Mammary epithelial cell (primary cell): ENCODE measurements at regions not wholly inside any gene's neighbourhood (a gene's known extent, or its start where the extent isn't known, plus 50 kb on each side); places are given as distances from the start of the nearest gene placed in this dataset.

Source experiments
- EZH2 ChIP-seq: IDR thresholded peaks from 2 replicates; pipeline ENCODE4 v1.6.1; 2012; ENCODE audit warnings: low read length, inconsistent platforms, borderline replicate concordance
- TF ChIP-seq, protein P1 (sequence below), 2 donors: IDR thresholded peaks in 1 of 2; conservative IDR thresholded peaks in 1 of 2; 2 replicates each; pipeline ENCODE4 v1.5.1; 2011 to 2012; ENCODE audit warnings: inconsistent platforms in 2 of 2, low read length in 2 of 2, mild to moderate bottlenecking in 2 of 2, control low read depth in 1 of 2, low read depth in 1 of 2; ENCODE audit not compliant: insufficient read depth in 1 of 2; ENCODE audit errors: extremely low read depth in 1 of 2

DNA sequence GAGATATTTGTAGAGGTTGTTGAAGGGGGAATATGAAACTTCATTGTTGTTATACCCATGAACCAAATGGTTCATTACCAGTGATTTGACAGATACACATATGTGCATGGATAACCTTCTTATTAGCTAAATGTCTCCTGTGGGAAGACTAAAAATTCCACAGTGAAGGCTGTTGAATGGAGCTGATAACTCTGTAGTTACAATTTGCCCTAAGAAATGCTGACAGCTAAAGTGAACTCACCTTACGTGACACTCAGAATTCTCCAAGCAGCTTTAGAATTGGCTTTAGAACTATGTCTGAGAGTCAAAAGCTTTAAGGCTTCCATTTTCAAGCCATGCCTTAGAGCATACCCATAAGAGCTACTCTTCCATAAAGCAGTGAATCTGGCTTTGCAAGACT, 276.9 kb downstream of the PRELID2 start:
- TF ChIP-seq, protein P1, sequence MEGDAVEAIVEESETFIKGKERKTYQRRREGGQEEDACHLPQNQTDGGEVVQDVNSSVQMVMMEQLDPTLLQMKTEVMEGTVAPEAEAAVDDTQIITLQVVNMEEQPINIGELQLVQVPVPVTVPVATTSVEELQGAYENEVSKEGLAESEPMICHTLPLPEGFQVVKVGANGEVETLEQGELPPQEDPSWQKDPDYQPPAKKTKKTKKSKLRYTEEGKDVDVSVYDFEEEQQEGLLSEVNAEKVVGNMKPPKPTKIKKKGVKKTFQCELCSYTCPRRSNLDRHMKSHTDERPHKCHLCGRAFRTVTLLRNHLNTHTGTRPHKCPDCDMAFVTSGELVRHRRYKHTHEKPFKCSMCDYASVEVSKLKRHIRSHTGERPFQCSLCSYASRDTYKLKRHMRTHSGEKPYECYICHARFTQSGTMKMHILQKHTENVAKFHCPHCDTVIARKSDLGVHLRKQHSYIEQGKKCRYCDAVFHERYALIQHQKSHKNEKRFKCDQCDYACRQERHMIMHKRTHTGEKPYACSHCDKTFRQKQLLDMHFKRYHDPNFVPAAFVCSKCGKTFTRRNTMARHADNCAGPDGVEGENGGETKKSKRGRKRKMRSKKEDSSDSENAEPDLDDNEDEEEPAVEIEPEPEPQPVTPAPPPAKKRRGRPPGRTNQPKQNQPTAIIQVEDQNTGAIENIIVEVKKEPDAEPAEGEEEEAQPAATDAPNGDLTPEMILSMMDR (conservative IDR thresholded peaks at IDR 0.05 in 1 of 2, IDR thresholded peaks at IDR 0.05 in 1 of 2; ENCODE audit: extremely low read depth in 1 of 2, insufficient read depth in 1 of 2, low read depth in 1 of 2, low read length in 2 of 2), result no peak
- no peak for TF ChIP-seq EZH2
